Stimulated activated CD4-positive, alpha-beta T cell treated with anti-CD3 and anti-CD28 coated beads, TNF-alpha, amount 100 ng/mL, for 1 hour (primary cell): ENCODE measurements at regions not wholly inside any gene's neighbourhood (a gene's known extent, or its start where the extent isn't known, plus 50 kb on each side); places are given as distances from the start of the nearest gene placed in this dataset.

Source experiments
- DNase-seq, 3 donors: peaks; one replicate each; pipeline ENCODE4 v3.0.0-alpha.2; 2020; ENCODE audit warnings: low read depth in 3 of 3, low spot score in 1 of 3

DNA sequence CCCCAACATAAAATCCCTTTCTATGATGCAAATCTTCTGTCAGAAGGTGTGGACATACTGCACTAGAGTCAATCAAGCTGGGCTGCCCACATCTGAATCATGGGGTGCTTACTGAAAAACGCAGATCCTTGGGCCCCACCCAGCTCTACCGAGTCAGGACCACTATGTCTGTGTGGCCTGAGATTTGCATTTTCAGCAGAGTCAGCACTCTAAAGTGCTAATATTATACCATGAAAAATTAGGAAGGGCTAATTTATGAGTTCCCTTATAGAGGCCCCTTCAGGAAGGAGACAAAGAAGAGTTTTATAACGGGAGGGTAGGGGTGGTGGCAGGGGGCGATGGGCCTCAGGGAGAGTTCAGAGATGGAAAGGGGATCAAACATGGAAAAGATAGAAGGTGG, 163.3 kb upstream of the NABP1 start:
- no peak for DNase-seq

DNA sequence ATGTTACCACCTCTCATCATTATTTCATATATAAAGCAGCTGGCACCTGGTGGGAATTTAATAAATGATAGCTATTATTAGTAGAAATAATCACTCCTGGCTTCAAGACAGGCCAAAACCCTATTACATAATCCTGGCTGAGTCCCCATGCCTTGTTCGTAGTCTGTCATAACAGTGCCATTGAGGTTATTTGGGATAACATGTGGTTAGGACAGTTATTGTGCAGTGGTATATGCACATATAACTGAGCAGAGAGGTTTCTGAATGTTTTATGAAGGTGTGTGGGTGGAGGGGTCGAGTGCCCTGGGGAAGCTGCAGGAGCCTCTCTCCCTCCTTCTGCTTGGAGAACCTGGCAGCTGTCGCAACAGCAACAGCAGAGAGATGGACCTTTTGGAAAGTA, 162.4 kb upstream of the NABP1 start:
- DNase-seq, result no peak

DNA sequence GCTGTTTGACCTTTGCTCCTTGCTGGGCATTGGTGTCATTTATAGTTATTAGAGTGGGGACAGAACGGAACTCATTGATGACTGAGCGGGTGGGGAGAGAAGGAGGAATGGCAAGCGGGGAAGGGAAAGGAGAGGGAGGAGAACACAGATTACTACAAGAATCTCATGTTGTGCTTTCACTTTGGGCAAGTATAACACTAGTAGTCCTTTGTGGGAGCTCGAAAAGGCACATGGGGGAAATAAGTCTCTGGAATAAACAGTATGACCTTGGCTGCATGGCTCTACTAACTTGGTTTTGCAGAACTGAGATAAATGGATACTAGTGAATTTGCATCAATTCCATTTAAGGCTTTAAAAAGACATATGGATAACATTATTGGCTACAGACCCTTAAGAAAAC, 161.7 kb upstream of the NABP1 start:
- no peak for DNase-seq

DNA sequence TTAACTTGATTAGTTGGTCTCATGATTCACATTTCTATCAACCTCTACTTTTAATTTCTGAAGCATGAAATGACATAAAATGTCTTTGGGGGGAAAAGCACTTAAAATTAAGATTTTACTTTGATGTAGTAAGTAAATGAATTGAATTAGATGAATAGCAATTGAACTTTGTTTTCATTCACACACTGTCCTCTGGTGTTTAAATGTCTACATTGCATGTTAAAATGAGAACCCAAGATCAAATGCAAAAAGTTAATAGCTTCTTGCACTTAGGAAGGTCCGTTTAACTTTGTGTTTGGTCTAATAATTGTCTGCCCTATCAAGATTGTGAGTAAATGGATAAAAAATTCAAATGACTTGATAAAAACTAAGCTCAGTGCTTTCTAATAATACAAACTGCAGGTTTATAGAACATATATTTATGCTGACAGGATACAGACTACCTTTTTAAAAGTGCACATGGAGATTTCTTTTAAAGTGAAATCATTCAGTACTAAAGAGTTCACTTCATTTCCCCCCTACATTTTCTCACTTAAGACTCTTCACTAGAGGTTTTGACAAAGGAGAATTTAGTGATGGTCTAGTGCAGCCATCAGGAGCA, 156.2 kb upstream of the NABP1 start:
- no peak for DNase-seq

DNA sequence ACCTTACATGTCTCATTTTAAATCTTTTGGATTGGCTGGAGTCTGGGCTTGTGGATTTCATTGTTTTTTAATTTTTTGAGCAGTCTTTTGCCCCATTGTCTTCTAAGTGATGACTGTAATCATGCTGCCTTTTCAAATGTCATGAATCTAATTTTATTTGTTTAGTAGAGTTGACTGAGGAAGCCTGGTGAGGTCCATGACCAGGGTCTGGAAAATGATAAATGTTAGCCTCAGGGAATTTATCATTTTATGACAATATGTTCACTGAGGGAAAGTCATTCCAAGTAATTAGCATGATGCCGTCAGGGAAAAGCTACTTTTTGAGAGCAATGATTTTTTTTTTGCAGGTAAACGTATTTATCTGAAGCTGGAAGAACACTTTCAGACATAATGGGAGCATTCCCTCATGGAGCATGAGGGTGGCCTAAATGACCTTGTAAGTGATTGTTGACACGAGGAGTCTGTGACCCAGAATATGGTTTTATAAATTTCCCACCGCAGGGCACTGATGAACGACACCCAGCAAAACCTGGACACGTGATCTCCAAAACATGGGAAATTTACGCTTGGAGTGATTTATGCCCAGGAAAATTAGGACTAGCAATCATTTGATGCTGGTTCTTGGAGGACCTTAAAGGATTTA, 155.3 kb upstream of the NABP1 start:
- DNase-seq, result no peak

DNA sequence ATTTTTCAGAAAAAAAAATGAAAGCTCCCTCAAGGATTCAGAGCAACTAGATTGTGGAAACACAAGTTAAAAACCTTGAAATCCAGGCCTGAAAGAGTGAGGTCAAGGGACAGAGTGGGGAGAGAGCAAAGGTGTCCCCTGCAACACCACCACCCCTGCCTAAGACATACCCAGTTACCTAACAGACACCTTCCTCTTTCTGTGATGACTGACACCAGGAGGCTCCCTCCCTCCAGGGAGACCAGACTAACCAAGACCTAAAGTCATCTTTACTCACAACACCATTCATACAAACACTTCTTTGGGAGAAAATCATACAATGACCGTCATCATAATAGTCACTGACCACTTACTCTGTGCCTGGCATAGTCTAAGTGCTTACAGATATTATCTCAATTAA, 151.8 kb upstream of the NABP1 start:
- DNase-seq, result no peak

DNA sequence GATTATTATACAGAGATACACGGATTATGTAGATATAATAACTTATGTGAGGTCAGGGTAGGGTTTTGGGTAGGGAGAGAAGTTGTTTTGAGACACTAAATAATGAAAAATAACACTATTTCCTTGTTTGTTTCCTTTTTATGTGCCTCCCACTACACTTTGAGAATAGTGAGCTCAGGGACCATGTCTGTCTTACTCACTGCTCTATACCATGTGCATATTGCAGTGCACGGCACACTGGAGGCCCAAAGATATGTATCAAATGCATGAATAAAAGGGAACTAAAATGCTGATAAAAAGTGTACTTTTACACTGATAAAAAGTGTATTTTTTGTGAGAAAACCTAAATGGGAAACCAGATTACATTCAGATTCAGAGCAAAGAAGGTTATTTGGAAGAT, 151.4 kb upstream of the NABP1 start:
- no peak for DNase-seq

DNA sequence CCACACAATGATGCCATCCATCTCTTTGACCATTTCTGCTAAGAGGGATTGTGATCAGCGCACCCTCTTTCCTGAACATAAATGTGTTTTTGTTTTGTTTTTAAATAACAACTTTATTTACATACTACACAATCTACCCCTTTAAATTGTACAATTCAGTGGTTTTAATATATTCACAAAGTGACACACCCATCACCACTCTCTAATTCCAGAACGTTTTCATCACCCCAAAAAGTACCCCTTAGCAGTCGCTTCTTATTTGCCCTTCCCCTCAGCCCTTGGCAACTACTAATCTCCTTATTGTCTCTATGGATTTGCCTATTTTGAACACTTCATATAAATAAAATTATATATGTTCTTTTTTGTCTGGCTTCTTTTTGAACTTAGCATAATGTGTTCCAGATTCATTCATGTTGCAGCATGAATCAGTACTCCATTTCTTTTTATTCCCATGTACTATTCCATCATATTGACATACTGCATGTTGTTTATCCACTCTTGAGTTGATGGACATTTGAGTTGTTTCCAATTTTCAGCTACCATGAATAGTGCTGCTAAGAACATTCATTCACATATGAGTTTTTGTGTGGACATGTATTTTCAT, 150.9 kb upstream of the NABP1 start:
- DNase-seq, result no peak

DNA sequence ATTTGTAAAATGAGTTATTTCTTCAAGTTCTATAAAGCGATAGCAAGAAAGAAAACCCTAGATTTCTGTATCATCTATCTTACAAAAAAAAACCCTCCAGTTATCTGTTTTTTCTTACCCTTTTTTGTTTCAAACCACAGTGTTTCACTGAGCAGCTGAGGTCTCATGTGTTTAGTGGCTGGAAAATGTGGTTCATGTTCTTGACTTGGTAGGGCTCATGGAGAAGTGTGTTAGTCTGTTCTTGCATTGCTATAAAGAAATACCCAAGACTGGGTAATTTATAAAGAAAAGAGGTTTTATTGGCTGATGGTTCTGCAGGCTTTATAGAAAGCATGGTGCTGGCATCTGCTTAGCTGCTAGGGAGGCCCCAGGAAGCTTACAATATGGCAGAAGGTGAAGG, 147.3 kb upstream of the NABP1 start:
- DNase-seq, result no peak

DNA sequence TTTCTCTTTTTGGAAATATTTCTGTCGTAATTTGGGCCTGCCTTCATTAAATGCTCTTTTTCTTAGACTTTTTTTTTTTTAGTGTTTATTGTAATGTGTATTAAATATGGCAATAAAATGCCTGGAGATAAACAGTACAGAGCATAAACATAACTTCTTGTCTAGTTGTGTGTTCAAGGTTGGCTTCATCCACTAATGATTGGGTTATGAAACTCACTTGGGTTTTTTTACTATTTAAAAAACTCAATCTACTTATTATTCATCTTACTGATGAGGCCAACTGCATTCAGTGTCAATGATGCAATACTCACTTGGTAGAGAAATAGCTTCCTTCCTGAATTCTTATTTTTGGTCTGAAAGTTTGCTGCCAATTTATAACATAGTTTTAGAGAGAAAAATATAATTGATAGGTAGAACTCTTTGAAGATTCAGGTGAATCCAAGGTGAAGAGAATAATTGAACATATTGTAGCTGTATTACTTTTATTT, 144.2 kb upstream of the NABP1 start:
- no peak for DNase-seq

DNA sequence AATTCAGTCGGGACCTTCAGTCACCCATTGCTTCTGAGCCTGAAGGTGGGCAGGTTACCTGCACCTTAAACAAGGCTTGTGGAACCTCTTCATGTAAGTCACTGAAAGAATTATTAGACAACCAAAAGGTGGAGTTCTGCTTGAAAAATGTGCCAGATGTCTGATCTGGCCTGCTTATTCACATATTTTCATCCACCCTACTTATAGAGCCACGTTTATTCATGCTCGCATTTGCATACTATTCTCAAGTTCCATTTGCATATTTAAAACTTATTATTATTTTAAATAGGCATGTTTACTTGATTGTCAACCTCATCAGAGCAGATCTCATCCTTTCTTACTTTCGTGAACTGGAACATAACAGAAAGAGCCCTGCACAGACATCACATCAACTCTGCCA, 140.0 kb upstream of the NABP1 start:
- no peak for DNase-seq

DNA sequence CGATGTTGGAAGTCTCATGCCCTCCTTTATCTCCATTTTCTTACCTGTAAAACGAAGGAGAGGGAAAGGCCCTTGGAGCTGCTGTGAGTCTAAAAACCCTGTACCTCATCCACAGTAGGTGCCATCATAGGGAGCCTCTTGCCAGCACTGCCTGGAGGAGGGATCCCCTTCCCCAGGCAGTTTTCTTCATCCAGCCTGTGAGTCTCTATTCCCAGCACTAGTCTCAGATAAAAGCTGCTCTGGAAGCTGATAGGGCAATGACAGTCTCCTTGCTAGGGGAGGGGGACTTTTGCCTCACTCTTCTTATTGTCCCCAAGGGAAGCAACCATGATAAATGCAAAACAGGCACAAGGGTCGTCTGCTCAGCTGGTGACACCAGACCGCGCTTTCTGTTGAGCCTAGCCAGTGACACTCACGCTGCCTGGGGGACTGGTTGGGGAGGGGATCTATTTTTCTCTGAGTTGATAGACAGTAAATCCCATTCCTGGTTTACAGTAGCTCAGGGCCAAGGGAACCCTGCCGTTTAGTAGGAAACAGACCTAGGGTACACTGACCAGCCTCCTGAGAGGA, 139.5 kb upstream of the NABP1 start:
- DNase-seq, result no peak

DNA sequence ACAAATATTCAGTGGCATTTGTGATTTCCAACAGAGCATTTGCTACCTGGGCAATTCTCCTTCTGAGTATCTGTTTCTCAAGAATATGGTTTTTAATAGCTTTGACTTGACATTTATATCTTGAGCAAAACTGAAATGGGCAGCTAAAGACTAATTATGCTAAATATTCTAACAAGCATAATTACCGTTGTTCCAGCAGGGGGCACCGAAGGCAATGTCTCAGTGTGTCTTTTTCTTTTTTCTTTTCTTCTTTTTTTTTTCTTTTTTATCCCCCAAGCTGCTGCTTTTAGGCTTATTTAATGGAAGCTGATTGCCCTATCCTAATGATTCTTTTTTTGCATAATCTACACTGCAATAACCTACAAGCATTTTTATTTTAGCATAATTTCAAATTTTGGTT, 138.9 kb upstream of the NABP1 start:
- no peak for DNase-seq

DNA sequence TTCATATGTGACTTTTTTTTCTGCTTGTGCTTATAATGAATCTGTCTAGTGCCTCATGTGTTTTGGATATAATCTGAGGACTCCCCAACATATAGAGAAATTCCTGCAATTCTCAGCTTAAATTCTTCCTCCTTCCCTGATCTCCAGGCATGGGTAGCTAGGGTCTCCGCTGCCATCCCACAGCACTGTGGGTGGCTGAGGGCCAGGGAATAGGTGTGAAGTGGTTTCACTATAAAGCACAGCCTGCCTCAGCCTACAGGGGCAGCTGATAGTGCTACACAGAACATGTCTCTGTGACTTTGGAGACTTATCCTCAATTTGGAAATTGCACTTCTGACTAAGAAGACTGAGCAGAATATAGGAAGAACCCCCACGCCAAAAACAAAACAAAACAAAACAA, 137.3 kb upstream of the NABP1 start:
- no peak for DNase-seq

DNA sequence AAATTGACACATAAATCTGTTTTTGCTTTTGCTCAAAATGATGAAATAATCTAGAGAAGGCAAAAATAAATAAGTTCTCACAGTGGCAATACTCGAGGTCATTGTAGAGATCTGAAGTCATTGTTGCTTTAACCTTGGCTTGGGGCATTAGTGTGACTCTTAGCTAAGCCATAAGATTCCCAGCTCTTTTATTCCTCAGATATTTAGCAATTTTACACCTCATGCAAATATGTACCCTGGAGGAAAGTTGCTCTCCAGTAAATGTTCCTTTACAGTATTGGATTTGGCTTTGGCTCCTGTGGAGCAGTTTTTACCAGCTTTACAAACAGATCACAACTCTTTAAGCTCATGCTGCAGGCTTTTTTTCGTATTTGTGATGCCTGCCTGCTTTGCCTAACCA, 134.2 kb upstream of the NABP1 start:
- no peak for DNase-seq

DNA sequence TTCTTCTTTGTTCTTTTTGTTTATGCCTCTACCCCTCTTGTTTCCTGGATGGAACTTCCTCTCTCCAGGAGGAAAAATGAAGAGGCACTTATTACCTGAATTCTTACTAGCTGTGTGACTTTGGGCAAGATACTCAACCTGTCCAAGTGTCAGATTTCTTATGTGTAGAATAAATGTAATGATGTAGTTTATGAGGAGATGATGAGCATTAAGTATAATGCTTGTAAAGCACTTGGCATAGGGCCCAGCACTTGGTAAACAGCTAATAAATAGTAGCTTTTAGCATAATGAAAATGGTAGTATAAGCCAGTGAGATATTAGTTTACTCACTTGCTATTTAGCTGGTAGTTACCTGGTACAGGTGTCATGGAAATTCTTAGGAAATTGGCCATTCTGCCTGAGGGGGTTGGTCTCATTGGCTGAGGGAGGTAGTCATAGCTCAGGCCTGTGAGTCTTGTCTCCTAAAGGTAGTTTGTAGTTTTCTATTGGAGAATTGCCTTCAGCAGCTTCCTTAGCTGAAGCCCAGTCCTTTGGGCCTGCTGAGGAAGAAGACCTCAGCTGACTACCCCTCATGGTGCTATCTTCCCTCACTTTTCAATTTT, 133.4 kb upstream of the NABP1 start:
- no peak for DNase-seq

DNA sequence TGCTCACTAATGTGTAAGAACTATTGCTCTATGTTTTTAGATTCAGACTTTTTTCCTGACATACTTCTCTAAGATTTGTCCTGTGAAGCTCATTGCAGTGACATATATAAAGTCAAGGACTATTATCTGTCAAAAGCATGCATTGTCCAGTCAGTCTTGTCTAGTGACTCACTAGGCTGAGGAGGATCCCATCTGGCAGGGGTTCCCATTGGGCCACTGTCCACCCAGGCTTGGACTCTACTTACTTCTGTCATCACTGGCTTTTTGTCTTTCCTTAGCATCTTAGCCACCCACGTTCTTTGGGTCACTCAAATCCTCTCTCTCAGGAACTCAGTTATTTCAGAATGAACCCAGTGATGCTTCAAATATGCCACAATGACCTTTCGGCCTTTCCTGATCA, 132.6 kb upstream of the NABP1 start:
- DNase-seq, result no peak

DNA sequence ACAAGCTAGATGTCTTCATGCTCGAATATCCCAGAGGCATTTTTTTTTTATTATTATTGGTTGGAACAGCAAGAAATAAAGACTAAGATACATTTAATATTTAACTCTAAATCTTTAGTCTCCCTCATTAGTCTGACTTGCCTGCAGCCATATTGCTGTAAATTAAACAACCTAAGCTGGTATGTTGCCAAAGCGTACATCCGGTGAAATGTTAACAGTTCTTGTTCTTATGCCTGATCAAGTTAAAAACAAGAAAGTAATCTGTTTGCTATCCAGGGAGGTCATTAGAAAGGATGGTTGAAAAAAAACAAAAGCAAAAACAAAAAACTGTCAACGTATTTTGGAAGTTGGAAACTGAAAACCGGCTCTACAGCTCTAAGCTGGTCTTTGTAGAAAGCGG, 125.9 kb upstream of the NABP1 start:
- no peak for DNase-seq

DNA sequence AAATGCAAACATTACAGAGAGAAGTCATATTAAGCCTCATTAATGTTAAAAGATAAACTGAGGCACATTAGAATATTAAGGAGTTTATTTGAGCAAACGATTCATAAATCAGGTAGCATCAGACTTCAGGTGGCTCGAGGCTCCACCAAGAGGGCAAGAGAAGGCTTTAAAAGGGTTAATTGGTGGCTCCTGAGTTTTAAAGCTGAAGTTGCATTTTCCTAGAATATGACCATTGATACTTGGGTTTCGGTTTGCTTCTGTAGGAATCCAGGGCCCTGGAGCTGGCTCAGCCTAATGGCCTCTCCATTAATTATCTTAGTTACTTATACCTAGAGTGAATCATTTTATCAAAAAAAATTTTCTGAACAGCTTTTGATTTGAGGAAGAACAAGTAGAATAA, 123.7 kb upstream of the NABP1 start:
- no peak for DNase-seq

DNA sequence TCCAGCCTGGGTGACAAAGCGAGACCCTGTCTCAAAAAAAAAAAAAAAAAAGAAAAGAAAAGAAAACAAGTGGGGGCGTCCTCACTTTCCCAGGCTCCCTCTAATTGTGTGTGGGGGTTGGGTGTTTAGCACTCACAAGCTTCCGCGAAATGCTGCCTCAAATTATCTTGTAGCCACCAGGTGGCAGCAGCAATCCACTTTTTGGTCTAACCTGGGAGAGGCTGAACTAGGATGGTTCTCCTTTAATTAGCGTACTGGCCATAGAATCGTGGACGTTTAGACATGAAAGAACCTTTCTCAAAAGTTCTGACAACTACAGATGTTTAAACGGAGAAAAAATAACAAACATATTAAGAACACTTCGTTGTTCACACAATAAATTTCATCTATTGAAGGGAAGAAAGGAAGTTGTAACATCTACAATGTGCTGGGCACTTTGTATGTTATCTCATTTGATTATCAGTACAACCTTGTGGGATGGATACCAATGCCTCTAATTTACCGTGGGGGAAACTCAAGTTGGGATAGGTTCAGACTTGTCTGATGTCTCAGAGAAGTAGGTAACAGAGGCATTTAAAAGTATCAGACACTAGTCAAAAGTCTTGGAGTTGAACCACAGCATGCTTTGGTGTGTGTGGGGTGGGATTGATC, 122.7 kb upstream of the NABP1 start:
- DNase-seq, result peak; percentile 46 to 73 (median 52)

DNA sequence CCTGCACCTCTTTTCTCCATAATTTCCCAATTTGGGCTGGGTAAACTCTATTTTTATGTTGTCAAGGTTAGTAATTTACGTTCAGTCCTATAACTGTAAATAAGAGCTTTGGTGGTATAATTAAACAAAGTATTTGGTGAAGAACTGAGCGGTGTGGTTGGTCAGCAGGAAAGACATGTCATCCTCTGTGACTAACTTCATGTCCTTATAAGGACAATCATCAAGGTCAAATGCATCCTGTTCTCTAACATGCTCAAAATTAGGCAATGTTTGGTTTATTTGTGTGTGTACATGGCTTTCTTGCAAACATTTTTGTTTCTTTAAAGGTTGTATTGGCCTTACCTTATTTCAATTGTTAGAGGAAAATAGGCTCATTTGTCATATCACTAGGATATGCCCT, 121.5 kb upstream of the NABP1 start:
- DNase-seq, result no peak

DNA sequence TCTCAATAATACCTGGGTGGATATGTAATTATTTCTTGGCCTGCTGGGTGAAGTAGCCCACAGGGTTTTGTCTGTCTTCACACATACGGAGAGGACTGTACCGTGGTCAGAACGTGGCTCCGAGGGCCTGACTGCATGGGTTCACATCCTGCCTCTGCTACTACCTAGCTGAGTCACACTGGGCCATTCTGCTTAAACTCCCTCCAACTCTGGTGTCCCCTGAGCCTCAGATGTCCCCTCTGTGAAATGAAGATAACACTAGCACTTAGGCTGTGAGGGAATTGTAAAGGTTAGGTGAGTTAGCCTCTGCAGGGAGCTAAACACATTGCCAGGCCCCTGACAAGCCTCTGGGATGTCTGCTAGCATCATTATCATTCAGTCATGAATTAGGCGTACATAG, 120.1 kb upstream of the NABP1 start:
- no peak for DNase-seq
